IPS-NIHi11 (cell line): ENCODE measurements at regions not wholly inside any gene's neighbourhood (a gene's known extent, or its start where the extent isn't known, plus 50 kb on each side); places are given as distances from the start of the nearest gene placed in this dataset.
"Not testable (repeated sequence)": the region's sequence is repeated elsewhere in the genome, so short reads cannot be mapped to it uniquely, and the experiment has no call there.

Source experiments
- DNase-seq: peaks from one replicate; pipeline ENCODE4 v3.0.0; 2012; ENCODE audit warnings: mixed read lengths, low spot score

- no peak for DNase-seq
Observed at GRCh38 chr7:65317372-65317771, 56.3 kb upstream of the ZNF92 start.

- no peak for DNase-seq
Observed at GRCh38 chr7:65310761-65311160, 62.9 kb upstream of the ZNF92 start.

- DNase-seq = no peak
Observed at GRCh38 chr7:65308300-65308678, 65.4 kb upstream of the ZNF92 start.

GRCh38 chr7:65307651-65308299 is 65.9 kb upstream of the ZNF92 start:
- DNase-seq = peak; percentile 82

GRCh38 chr7:65304175-65304574 is 69.5 kb upstream of the ZNF92 start:
- no peak for DNase-seq

GRCh38 chr7:65302883-65303282 is 70.8 kb upstream of the ZNF92 start:
- DNase-seq = no peak

- DNase-seq = no peak
Observed at GRCh38 chr7:65301007-65301406, 72.6 kb upstream of the ZNF92 start.

- no peak for DNase-seq
Observed at GRCh38 chr7:65295409-65295808, 78.2 kb upstream of the ZNF92 start.

GRCh38 chr7:65290340-65290739 is 83.3 kb upstream of the ZNF92 start:
- not testable (repeated sequence) for DNase-seq

- DNase-seq = no peak
Observed at GRCh38 chr7:65287023-65287422, 86.6 kb upstream of the ZNF92 start.

GRCh38 chr7:65285906-65286864 is 87.5 kb upstream of the ZNF92 start:
- DNase-seq = no peak

- not testable (repeated sequence) for DNase-seq
Observed at GRCh38 chr7:65285241-65285640, 88.4 kb upstream of the ZNF92 start.

GRCh38 chr7:65279795-65280194 is 93.9 kb upstream of the ZNF92 start:
- DNase-seq = no peak

- DNase-seq = no peak
Observed at GRCh38 chr7:65276822-65277221, 96.8 kb upstream of the ZNF92 start.

- DNase-seq = not testable (repeated sequence)
Observed at GRCh38 chr7:65271502-65271901, 102.2 kb upstream of the ZNF92 start.

GRCh38 chr7:65269150-65269856 is 104.4 kb upstream of the ZNF92 start:
- DNase-seq = peak; percentile 96

GRCh38 chr7:65268782-65269149 is 104.9 kb upstream of the ZNF92 start:
- DNase-seq = no peak

- no peak for DNase-seq
Observed at GRCh38 chr7:65265933-65266519, 107.6 kb upstream of the ZNF92 start.

GRCh38 chr7:65264258-65264657 is 109.4 kb upstream of the ZNF92 start:
- DNase-seq = no peak

- not testable (repeated sequence) for DNase-seq
Observed at GRCh38 chr7:65260673-65261072, 113.0 kb upstream of the ZNF92 start.

- DNase-seq = not testable (repeated sequence)
Observed at GRCh38 chr7:65259864-65260525, 113.7 kb upstream of the ZNF92 start.

- DNase-seq = no peak
Observed at GRCh38 chr7:65254061-65254460, 119.6 kb upstream of the ZNF92 start.
